ENCODE measurements at regions not wholly inside any gene's neighbourhood (a gene's known extent, or its start where the extent isn't known, plus 50 kb on each side); places are given as distances from the start of the nearest gene placed in this dataset.
"Not testable (repeated sequence)": the region's sequence is repeated elsewhere in the genome, so short reads cannot be mapped to it uniquely, and the experiment has no call there.

DNA sequence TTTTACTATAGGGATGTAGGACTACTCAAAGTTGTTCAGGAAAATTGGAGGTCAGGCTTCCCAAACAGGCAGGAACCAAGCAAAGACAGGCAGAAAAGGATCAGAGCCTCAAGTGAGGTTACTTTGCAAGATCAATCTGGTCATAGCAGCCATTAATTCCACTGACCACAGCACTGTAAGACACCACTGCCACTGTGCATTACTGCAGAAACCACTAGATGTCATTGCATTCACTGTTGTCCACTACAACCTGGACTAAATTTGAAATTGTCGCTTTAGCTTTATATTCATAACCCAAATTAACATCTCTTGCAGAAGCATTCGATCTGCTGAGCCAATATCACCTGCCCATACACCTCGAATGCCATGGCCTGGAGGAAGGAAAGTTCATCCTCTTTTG, 126.9 kb upstream of the UFL1 start:
- DNase-seq (ENCODE audit: low read depth in 1 of 2, low spot score in 1 of 2): peak in 1 of 2 experiments; percentile 80
- in situ Hi-C loops (cut with HindIII; ENCODE audit: low pct_unique_long_range_greater_than_20kb, low sequenced_read_pairs): no loop called here
- TF ChIP-seq JUND (IDR thresholded peaks at IDR 0.05; ENCODE audit: low read depth): no peak

DNA sequence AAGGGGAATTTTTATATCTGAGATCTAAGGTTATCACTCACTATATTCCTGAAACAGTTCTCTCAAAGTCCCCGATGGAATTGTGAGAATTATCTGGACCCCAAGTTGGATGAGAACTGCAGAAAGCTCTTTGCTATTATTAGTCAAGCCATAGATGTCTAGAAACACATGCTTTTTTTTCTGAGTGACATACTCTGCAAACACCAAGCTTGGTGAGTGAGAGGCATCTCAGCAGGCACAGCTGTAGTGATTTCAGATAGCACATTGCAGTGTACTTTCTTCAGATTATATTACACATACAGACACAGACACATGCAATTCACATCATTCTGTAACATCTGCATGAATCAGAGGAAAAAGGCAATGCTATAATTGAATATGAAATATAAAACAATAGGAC, 111.1 kb upstream of the UFL1 start:
- TF ChIP-seq JUND (IDR thresholded peaks at IDR 0.05; ENCODE audit: low read depth): no peak
- DNase-seq (ENCODE audit: low read depth in 1 of 2, low spot score in 1 of 2): no peak
- in situ Hi-C loops (cut with HindIII; ENCODE audit: low pct_unique_long_range_greater_than_20kb, low sequenced_read_pairs): no loop called here

DNA sequence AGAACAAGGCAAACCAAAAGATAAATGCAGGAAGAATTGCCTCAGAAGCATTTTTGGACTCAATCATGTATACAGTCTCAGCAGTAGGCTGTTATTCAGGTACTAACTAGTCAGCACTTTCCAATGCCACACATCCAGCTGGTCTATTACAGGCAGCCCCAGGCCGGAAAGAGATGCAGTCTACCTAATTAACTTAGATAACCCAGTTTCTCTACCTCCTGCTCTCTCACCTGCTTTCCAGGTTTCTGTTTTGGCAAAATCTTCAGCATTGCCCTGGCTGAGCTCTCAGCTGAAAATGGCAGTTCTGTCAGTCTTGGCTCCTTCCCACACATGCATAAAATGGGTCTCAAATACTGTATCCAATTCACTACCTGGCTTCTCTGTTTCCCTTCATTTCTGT, 101.3 kb upstream of the UFL1 start:
- TF ChIP-seq JUND (IDR thresholded peaks at IDR 0.05; ENCODE audit: low read depth): no peak
- DNase-seq (ENCODE audit: low read depth in 1 of 2, low spot score in 1 of 2): no peak
- in situ Hi-C loops (cut with HindIII; ENCODE audit: low pct_unique_long_range_greater_than_20kb, low sequenced_read_pairs): no loop called here

DNA sequence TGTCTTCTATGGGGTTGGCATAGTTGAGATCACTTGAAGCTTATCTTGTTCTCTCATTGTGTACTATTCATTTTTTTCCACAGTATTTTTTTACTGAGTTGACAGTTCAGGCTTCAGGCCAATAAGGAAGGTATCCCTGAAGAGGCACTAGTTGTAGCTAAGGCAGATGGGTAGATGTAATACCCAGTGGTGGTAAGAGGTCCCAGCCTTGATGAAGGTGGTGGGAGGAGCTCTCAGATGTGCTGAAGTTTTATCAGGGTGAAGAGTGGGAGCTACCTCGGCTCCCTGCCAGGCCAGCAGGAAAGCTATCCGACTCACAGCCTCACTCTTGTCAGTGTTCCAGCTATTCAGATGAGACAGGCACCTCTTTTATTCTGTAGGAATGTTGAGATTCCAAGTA, 87.7 kb upstream of the UFL1 start:
- no peak for TF ChIP-seq JUND (IDR thresholded peaks at IDR 0.05; ENCODE audit: low read depth)

DNA sequence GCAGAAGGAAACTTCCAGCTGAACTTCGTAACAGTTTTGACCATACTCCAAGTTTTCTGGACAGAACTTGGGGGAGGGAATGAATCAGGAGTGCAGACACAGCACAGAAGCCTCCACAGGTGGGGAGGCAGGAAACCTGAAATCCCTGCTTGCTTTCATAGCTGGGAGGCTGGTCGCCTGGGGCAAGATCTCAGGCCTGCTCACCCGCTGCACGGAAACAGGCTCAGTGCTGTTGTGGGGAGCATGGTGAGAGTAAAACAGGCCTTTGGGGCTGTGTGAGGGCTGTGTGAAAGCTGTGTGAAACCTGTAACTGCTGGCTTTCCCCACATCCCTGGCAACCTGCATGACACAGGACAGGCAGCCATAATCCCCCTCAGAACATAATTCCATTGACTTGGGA, 85.2 kb upstream of the UFL1 start:
- no peak for TF ChIP-seq JUND (IDR thresholded peaks at IDR 0.05; ENCODE audit: low read depth)
- DNase-seq (ENCODE audit: low read depth in 1 of 2, low spot score in 1 of 2): peak in 1 of 2 experiments; percentile 50
- in situ Hi-C loops (cut with HindIII; ENCODE audit: low pct_unique_long_range_greater_than_20kb, low sequenced_read_pairs): no loop called here

More for the DNA sequence above, 87.7 kb upstream of the UFL1 start:
- in situ Hi-C loops (cut with HindIII; ENCODE audit: low pct_unique_long_range_greater_than_20kb, low sequenced_read_pairs): no loop called here
- DNase-seq (ENCODE audit: low read depth in 1 of 2, low spot score in 1 of 2): no peak

DNA sequence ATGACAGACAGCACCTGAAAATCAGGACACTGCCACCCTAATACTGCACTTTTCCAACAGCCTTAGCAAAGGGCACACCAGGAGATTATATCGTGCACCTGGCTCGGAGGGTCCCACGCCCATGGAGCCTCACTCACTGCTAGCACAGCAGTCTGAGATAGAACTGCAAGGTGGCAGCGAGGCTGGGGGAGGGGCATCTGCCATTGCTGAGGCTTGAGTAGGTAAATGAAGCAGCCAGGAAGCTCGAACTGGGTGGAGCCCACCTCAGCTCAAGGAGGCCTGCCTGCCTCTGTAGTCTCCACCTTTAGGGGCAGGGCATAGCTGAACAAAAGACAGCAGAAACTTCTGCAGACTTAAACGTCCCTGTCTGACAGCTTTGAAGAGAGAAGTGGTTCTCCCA, 84.4 kb upstream of the UFL1 start:
- in situ Hi-C loops (cut with HindIII; ENCODE audit: low pct_unique_long_range_greater_than_20kb, low sequenced_read_pairs); DNase-seq (ENCODE audit: low read depth in 1 of 2, low spot score in 1 of 2): not testable (repeated sequence)

DNA sequence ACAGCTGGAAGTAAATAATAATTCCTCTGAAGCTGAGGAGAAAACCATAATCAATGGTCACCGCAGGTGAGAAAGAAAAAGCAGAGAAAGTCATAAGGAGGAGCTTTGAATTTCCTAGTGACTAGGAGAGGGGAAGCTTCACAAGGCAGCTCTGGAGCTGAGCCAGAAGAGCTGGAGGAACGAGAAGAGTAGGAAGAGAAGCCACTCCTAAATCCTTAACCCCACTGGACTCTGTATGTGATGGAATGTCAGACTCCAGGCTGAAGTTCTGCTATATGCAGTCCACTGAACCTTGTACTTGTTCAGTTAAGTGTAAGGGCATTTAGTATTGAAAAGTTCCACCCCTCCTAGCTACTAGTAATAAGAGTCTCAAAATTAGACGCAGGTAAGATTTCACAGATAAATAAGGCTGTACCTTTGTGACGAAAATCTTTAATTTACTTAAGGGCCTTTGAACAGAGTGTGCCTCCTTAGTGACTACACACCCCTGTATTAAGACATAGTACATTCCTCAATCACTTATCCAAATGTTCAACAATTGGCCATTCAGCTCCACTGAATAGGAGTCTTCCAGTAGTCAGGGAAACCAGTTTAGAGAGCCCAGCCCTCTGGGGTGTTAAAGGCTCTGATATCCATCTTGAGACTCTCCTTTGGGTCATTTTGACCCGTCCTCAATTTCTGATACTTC, 71.4 kb upstream of the UFL1 start:
- in situ Hi-C loops (cut with HindIII; ENCODE audit: low pct_unique_long_range_greater_than_20kb, low sequenced_read_pairs): no loop called here
- no peak for TF ChIP-seq JUND (IDR thresholded peaks at IDR 0.05; ENCODE audit: low read depth)
- peak in 1 of 2 experiments; percentile 95 for DNase-seq (ENCODE audit: low read depth in 1 of 2, low spot score in 1 of 2)

DNA sequence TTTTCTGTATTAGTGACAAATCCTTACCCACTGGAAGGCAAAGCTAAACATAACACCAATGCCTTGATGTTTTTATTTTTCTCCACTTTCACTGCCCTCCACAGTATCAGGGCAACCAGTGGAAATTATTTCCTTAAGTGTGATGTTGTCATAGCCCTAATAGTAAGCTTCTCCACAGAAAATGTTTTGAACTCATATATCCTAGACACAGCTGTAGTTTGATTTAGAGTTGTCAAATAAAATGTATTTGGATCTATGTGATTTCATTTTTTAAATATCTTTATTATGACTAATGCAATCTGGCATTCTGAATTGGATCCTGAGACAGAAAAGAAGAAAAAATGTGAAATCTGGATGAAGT, 70.9 kb upstream of the UFL1 start:
- TF ChIP-seq JUND (IDR thresholded peaks at IDR 0.05; ENCODE audit: low read depth): no peak
- in situ Hi-C loops (cut with HindIII; ENCODE audit: low pct_unique_long_range_greater_than_20kb, low sequenced_read_pairs): no loop called here
- no peak for DNase-seq (ENCODE audit: low read depth in 1 of 2, low spot score in 1 of 2)

DNA sequence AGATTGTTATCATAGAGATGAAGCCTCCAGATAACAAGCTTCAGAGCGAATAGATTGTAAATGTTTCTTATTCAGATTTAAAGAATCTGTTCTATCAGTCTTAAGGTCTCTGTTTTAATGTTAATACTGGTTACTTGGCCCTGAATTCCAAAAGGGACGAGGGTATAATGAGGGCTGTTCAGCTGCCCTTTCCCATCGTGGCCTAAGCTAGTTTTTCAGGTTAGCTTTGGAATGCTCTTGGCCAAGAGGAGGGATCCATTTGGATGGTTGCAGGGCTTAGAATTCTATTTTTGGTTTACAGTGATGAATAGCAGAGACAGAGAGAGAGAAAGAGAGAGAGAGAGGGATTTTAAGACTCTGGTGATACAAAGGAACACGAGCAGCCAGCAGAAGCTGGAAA, 62.8 kb upstream of the UFL1 start:
- in situ Hi-C loops (cut with HindIII; ENCODE audit: low pct_unique_long_range_greater_than_20kb, low sequenced_read_pairs): no loop called here
- no peak for TF ChIP-seq JUND (IDR thresholded peaks at IDR 0.05; ENCODE audit: low read depth)
- DNase-seq (ENCODE audit: low read depth in 1 of 2, low spot score in 1 of 2): peak in 1 of 2 experiments; percentile 46

DNA sequence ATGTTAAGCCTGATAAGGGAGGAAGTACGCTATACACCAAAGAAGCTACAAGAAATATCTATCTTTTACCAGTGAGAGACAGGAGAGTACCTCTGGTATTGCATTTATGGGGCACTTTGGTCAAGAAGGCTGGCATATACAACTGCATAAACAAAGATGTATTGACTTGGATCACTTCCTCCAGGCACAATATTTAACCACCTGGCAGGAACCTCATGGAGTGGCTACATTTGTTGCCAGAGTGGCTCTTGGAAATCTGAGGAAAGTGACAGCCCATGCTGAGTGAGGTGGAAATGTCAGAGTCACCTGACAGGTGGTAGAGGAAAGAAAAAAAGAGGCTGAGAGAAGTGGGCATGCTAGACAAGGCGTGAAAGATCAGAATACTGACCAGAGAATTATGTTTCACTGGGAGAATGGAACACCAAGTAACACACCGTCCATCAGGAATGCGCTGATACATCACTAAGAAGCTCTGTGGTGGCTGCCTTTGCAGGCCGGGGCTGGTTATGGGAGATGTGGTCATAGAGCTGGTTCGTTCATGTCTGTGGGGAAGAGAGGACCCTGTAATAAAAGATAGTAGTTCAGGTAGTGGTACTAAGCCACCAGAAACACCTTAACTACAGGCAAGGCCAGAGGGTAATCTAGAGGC, 61.4 kb upstream of the UFL1 start:
- peak in 1 of 2 experiments; percentile 49 for DNase-seq (ENCODE audit: low read depth in 1 of 2, low spot score in 1 of 2)
- in situ Hi-C loops (cut with HindIII; ENCODE audit: low pct_unique_long_range_greater_than_20kb, low sequenced_read_pairs): no loop called here
- TF ChIP-seq JUND (IDR thresholded peaks at IDR 0.05; ENCODE audit: low read depth): no peak

DNA sequence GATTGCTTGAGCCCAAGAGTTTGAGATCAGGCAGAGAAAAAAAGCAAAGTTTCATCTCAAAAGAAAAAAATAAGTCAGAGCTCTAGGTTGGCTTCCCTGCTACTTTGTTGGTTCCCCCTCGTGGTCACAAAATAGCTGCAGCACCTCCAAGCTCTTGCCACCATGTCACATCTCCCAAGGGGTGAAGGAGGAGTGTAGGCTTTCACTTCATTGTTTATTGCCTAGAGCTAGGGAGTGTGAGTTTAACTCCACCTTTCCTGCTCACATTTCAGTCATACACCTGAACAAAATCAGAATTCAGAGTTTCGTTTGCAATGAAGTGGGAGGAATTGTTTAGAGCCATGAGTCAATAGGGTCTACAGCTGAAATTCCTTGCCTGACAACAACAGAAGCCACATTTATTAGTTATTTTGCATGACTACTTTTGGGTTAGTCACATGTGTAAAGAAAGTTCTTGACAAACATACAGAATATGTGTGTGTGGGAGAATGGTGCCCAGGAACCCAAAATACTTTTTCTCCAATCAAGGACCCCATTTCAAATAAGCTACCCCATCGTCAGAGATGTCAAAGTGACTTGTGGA, 56.2 kb upstream of the UFL1 start:
- in situ Hi-C loops (cut with HindIII; ENCODE audit: low pct_unique_long_range_greater_than_20kb, low sequenced_read_pairs): no loop called here
- DNase-seq (ENCODE audit: low read depth in 1 of 2, low spot score in 1 of 2): peak in 1 of 2 experiments; percentile 51
- no peak for TF ChIP-seq JUND (IDR thresholded peaks at IDR 0.05; ENCODE audit: low read depth)

DNA sequence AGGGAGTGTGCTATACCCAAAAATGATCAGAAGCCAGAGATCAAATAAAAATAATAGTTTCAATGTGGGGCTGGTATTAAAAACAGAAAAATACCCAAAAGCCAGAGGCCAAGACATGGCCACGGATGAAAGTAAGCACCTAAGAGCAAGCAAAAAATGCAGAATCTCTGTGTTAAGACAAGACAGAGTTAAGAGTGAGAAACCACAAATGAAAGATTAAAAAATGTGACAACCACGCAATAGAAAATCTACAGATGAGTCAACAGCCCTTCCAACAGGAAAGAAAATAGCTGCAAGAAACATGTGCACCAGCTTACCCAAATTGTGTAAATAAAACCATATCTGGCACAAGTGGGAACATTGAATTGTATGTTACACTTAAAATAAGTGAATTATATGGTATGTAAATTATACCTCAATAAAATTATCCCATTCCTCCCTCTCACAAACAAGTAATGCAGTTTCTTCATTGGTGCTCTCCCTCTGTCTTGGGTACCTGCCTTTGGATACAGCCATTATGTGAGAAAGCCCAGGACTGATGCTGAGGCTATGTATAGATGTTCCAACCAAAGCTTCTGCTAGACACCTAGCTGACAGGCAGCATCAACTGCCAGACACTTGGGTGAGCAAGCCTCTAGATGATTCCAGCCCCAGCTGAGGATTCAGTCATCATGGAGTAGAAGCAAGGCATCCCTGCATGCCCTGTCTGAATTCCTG, 55.3 kb upstream of the UFL1 start:
- no peak for TF ChIP-seq JUND (IDR thresholded peaks at IDR 0.05; ENCODE audit: low read depth)
- in situ Hi-C loops (cut with HindIII; ENCODE audit: low pct_unique_long_range_greater_than_20kb, low sequenced_read_pairs): no loop called here
- no peak for DNase-seq (ENCODE audit: low read depth in 1 of 2, low spot score in 1 of 2)

DNA sequence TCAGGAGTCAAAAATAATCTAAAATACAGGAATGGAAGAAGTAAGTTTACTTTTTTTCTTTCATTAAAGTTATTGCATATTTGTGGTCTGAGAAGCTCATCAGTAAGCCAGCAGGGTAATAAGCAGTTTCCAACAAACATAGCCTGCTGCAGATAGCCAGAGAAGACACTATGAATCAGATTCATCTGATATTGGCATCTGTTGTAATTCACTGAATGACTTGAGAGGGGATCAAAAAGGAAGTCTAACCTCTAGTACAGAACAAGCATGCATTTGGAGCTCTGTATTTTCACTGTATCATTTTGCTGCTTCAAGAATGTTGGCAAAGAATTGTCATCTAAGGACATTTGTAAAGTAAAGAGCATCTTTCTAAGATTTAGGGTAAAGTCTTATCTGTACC, 53.8 kb upstream of the UFL1 start:
- in situ Hi-C loops (cut with HindIII; ENCODE audit: low pct_unique_long_range_greater_than_20kb, low sequenced_read_pairs): no loop called here
- TF ChIP-seq JUND (IDR thresholded peaks at IDR 0.05; ENCODE audit: low read depth): no peak
- DNase-seq (ENCODE audit: low read depth in 1 of 2, low spot score in 1 of 2): no peak
